H9 (cell line): ENCODE measurements at regions not wholly inside any gene's neighbourhood (a gene's known extent, or its start where the extent isn't known, plus 50 kb on each side); places are given as distances from the start of the nearest gene placed in this dataset.

Source experiments
- DNase-seq: peaks from one replicate; pipeline ENCODE4 v3.0.0-alpha.2; 2017
- H2AFZ ChIP-seq: one replicate; pipeline ENCODE4 v1.6.1; 2013; ENCODE audit warnings: mild to moderate bottlenecking, low read length, control low read depth, moderate library complexity
- H2AK5ac ChIP-seq: 2 replicates; pipeline ENCODE4 v1.6.1; 2013; ENCODE audit warnings: low read length, control low read depth, mixed read lengths; ENCODE audit not compliant: insufficient read length
- H2BK120ac ChIP-seq: one replicate; pipeline ENCODE4 v1.6.1; 2013; ENCODE audit warnings: low read depth, mild to moderate bottlenecking, low read length, control low read depth, inconsistent platforms; ENCODE audit not compliant: poor library complexity, severe bottlenecking
- H2BK12ac ChIP-seq: 2 replicates; pipeline ENCODE4 v1.6.1; 2013; ENCODE audit warnings: low read length, control low read depth, mixed read lengths, low read depth; ENCODE audit not compliant: insufficient read length
- H2BK15ac ChIP-seq: 2 replicates; pipeline ENCODE4 v1.6.1; 2013; ENCODE audit warnings: low read depth, low read length, control low read depth
- H2BK20ac ChIP-seq: one replicate; pipeline ENCODE4 v1.6.1; 2013; ENCODE audit warnings: low read depth, mild to moderate bottlenecking, low read length, control low read depth, inconsistent platforms; ENCODE audit not compliant: poor library complexity, severe bottlenecking
- H2BK5ac ChIP-seq: 2 replicates; pipeline ENCODE4 v1.6.1; 2013; ENCODE audit warnings: low read length, control low read depth, mixed read lengths; ENCODE audit not compliant: insufficient read length
- H3K14ac ChIP-seq: 2 replicates; pipeline ENCODE4 v1.6.1; 2013; ENCODE audit warnings: low read length, control low read depth; ENCODE audit not compliant: insufficient read depth
- H3K18ac ChIP-seq: 2 replicates; pipeline ENCODE4 v1.6.1; 2013; ENCODE audit warnings: low read depth, mild to moderate bottlenecking, mixed read lengths, low read length, control low read depth; ENCODE audit not compliant: insufficient read length
- H3K23ac ChIP-seq: 2 replicates; pipeline ENCODE4 v1.6.1; 2013; ENCODE audit warnings: low read length, control low read depth, mixed read lengths, low read depth; ENCODE audit not compliant: insufficient read length
- H3K23me2 ChIP-seq: 2 replicates; pipeline ENCODE4 v1.6.1; 2013; ENCODE audit warnings: low read depth, mild to moderate bottlenecking, mixed read lengths, low read length, control low read depth; ENCODE audit not compliant: insufficient read length, poor library complexity, severe bottlenecking
- H3K27ac ChIP-seq: 2 replicates; pipeline ENCODE4 v1.5.1; 2013; ENCODE audit warnings: low read length, control low read depth, mixed read lengths, low read depth; ENCODE audit not compliant: insufficient read length
- H3K27me3 ChIP-seq: 2 replicates; pipeline ENCODE4 v1.6.1; 2013; ENCODE audit warnings: low read length, control low read depth, inconsistent platforms; ENCODE audit not compliant: insufficient read depth
- H3K4ac ChIP-seq: 2 replicates; pipeline ENCODE4 v1.6.1; 2013; ENCODE audit warnings: low read depth, mild to moderate bottlenecking, control low read depth, inconsistent platforms, low read length, moderate library complexity
- H3K4me1 ChIP-seq: 2 replicates; pipeline ENCODE4 v1.6.1; 2013; ENCODE audit warnings: low read length, control low read depth, inconsistent platforms; ENCODE audit not compliant: insufficient read depth
- H3K4me2 ChIP-seq: 2 replicates; pipeline ENCODE4 v1.6.1; 2013; ENCODE audit warnings: low read length, control low read depth, mixed read lengths; ENCODE audit not compliant: insufficient read length, insufficient read depth
- H3K56ac ChIP-seq: 2 replicates; pipeline ENCODE4 v1.6.1; 2013; ENCODE audit warnings: low read depth, mild to moderate bottlenecking, mixed read lengths, low read length, control low read depth; ENCODE audit not compliant: insufficient read length
- H3K79me1 ChIP-seq: 2 replicates; pipeline ENCODE4 v1.6.1; 2013; ENCODE audit warnings: low read depth, mild to moderate bottlenecking, moderate library complexity, low read length, control low read depth, inconsistent platforms; ENCODE audit not compliant: insufficient read depth, poor library complexity, severe bottlenecking
- H3K79me2 ChIP-seq: 2 replicates; pipeline ENCODE4 v1.6.1; 2013; ENCODE audit warnings: low read length, control low read depth, inconsistent platforms; ENCODE audit not compliant: insufficient read depth
- H3K9ac ChIP-seq: 2 replicates; pipeline ENCODE4 v1.6.1; 2013; ENCODE audit warnings: low read length, control low read depth, mixed read lengths; ENCODE audit not compliant: insufficient read length; ENCODE audit errors: extremely low read depth
- H3K9me3 ChIP-seq: one replicate; pipeline ENCODE4 v1.6.1; 2013; ENCODE audit warnings: low read depth, low read length, inconsistent platforms; ENCODE audit not compliant: control insufficient read depth
- H3T11ph ChIP-seq: one replicate; pipeline ENCODE4 v1.6.1; 2013; ENCODE audit warnings: mild to moderate bottlenecking, low read length, control low read depth, inconsistent platforms
- H4K20me1 ChIP-seq: one replicate; pipeline ENCODE4 v1.6.1; 2013; ENCODE audit not compliant: control insufficient read depth, insufficient read length, insufficient read depth
- H4K5ac ChIP-seq: 2 replicates; pipeline ENCODE4 v1.6.1; 2013; ENCODE audit warnings: low read depth, mild to moderate bottlenecking, mixed read lengths, low read length, control low read depth; ENCODE audit not compliant: insufficient read length
- H4K8ac ChIP-seq: replicated peaks from 2 replicates; pipeline ENCODE4 v1.6.1; 2013; ENCODE audit warnings: low read length, control low read depth, mixed read lengths, low read depth; ENCODE audit not compliant: insufficient read length
- H4K91ac ChIP-seq: 2 replicates; pipeline ENCODE4 v1.6.1; 2013; ENCODE audit warnings: low read depth, mild to moderate bottlenecking, moderate library complexity, mixed read lengths, low read length, control low read depth; ENCODE audit not compliant: insufficient read length
- H3K27ac Mint-ChIP-seq, 3 experiments: 2 replicates in 2 of 3; 3 replicates in 1 of 3; pipeline ENCODE4 v1.8.0; 2020 to 2021; ENCODE audit warnings: mixed read lengths in 3 of 3, mild to moderate bottlenecking in 1 of 3, moderate library complexity in 1 of 3
- H3K27me3 Mint-ChIP-seq: 2 replicates; pipeline ENCODE4 v1.8.0; 2021; ENCODE audit warnings: low read depth, mild to moderate bottlenecking, moderate library complexity, mixed read lengths
- H3K36me3 Mint-ChIP-seq, 3 experiments: 2 replicates in 2 of 3; 3 replicates in 1 of 3; pipeline ENCODE4 v1.8.0; 2020 to 2021; ENCODE audit warnings: low read depth in 3 of 3, mixed read lengths in 3 of 3; ENCODE audit not compliant: insufficient read depth in 1 of 3
- H3K4me1 Mint-ChIP-seq, 2 experiments: 2 replicates each; pipeline ENCODE4 v1.8.0; 2020; ENCODE audit warnings: mixed read lengths in 2 of 2
- H3K4me3 Mint-ChIP-seq, 2 experiments: 2 replicates in 1 of 2; 3 replicates in 1 of 2; pipeline ENCODE4 v1.8.0; 2020 to 2021; ENCODE audit warnings: mild to moderate bottlenecking in 2 of 2, mixed read lengths in 2 of 2, moderate library complexity in 1 of 2
- H3K9me3 Mint-ChIP-seq, 2 experiments: 2 replicates in 1 of 2; 3 replicates in 1 of 2; pipeline ENCODE4 v1.8.0; 2020; ENCODE audit warnings: mild to moderate bottlenecking in 2 of 2, mixed read lengths in 2 of 2, moderate library complexity in 1 of 2
- WGBS: extraction: QIAGEN DNeasy Blood & Tissue Kit; methylation state at CpG from one replicate; pipeline ENCODE4 v1.1.7; 2013; ENCODE audit warnings: missing lambda C conversion rate, low lambda C conversion rate, mixed read lengths; ENCODE audit not compliant: insufficient read length; ENCODE audit errors: extremely low coverage; 5-methylcytosine and 5-hydroxymethylcytosine counted together
- TF ChIP-seq, protein P1 (sequence below): fragments of 200-600 bp; sonication (generic); conservative IDR thresholded peaks from 3 replicates; pipeline ENCODE4 v1.8.0; 2021; ENCODE audit warnings: antibody characterized with exemption, mild to moderate bottlenecking

- H3K9me3 Mint-ChIP-seq, result no peaks in the 10 kb centered on the region; a peak in 1 of 5 replicates
- no peak overlapping the region for H2BK20ac ChIP-seq
- no peak overlapping the region for H2BK5ac ChIP-seq
- H4K8ac ChIP-seq, result no peak overlapping the region
- H3K4me1 Mint-ChIP-seq, result peaks cover 2 to 7% of the 10 kb centered on the region in 2 experiments; a peak in 3 of 4 replicates
- no peak overlapping the region for H3K4me3 Mint-ChIP-seq
- no peak overlapping the region for H3K14ac ChIP-seq
- H2AFZ ChIP-seq, result no peak overlapping the region
- H3K27ac ChIP-seq, result no peak overlapping the region
- no CpG with 5 or more reads among the region's 3 CpGs for WGBS
- TF ChIP-seq, protein P1, sequence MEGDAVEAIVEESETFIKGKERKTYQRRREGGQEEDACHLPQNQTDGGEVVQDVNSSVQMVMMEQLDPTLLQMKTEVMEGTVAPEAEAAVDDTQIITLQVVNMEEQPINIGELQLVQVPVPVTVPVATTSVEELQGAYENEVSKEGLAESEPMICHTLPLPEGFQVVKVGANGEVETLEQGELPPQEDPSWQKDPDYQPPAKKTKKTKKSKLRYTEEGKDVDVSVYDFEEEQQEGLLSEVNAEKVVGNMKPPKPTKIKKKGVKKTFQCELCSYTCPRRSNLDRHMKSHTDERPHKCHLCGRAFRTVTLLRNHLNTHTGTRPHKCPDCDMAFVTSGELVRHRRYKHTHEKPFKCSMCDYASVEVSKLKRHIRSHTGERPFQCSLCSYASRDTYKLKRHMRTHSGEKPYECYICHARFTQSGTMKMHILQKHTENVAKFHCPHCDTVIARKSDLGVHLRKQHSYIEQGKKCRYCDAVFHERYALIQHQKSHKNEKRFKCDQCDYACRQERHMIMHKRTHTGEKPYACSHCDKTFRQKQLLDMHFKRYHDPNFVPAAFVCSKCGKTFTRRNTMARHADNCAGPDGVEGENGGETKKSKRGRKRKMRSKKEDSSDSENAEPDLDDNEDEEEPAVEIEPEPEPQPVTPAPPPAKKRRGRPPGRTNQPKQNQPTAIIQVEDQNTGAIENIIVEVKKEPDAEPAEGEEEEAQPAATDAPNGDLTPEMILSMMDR, result no peak
- H3K23me2 ChIP-seq, result no peaks in the 10 kb centered on the region
- no peak overlapping the region for H3K56ac ChIP-seq
- H3K4me1 ChIP-seq, result no peaks in the 10 kb centered on the region; the same call in 1 of the 2 replicates
- no peaks in the 10 kb centered on the region for H4K20me1 ChIP-seq
- H3K9me3 ChIP-seq, result no peaks in the 10 kb centered on the region
- no peak overlapping the region for H3K18ac ChIP-seq
- no peak overlapping the region for H3T11ph ChIP-seq
- H3K36me3 Mint-ChIP-seq, result peaks cover 0 to 1% (median 0%) of the 10 kb centered on the region in 3 experiments; a peak in 3 of 7 replicates
- H2BK120ac ChIP-seq, result no peak overlapping the region
- peaks cover 9% of the 10 kb centered on the region for H3K27me3 Mint-ChIP-seq
- H2AK5ac ChIP-seq, result no peak overlapping the region
- H3K79me2 ChIP-seq, result no peaks in the 10 kb centered on the region
- H2BK12ac ChIP-seq, result no peak overlapping the region
- no peak overlapping the region for H4K5ac ChIP-seq
- no peak overlapping the region for H3K4ac ChIP-seq
- H3K79me1 ChIP-seq, result no peaks in the 10 kb centered on the region
- H3K27ac Mint-ChIP-seq, result no peak overlapping the region
- no peaks in the 10 kb centered on the region for H3K27me3 ChIP-seq
- no peak overlapping the region for H3K4me2 ChIP-seq
- no peak overlapping the region for H4K91ac ChIP-seq
- H3K23ac ChIP-seq, result no peak overlapping the region
- no peak for DNase-seq
- H3K9ac ChIP-seq, result no peak overlapping the region
- H2BK15ac ChIP-seq, result no peak overlapping the region
Measured at GRCh38 chr4:38582889-38583470, 81.0 kb upstream of the KLF3 start.
